ENCODE measurements at regions not wholly inside any gene's neighbourhood (a gene's known extent, or its start where the extent isn't known, plus 50 kb on each side); places are given as distances from the start of the nearest gene placed in this dataset.

DNA sequence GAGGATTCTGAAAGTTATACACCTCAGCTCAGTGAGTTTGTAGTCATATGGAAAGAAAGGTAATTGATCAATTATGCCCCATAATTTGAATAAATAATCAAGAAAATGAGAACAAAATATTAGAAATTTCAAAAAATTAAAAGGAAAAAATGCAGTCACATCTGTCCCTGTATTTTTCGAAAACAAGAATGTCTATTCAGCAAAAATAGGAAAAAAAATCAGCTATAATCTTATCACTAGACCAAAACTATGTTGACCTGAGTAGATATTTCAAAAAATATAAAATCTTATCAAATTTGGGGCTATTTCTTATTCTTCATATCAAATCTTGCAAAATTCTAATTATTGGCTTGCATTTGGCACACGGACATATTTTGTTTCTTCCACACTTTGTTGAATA is 501.2 kb upstream of the CNTN3 start:
- DNase-seq (ENCODE audit: low read depth): no peak
- no peak overlapping the region for H3K4me3 ChIP-seq (replicated peaks; ENCODE audit: low read depth, low read length)
- TF ChIP-seq, protein P1, sequence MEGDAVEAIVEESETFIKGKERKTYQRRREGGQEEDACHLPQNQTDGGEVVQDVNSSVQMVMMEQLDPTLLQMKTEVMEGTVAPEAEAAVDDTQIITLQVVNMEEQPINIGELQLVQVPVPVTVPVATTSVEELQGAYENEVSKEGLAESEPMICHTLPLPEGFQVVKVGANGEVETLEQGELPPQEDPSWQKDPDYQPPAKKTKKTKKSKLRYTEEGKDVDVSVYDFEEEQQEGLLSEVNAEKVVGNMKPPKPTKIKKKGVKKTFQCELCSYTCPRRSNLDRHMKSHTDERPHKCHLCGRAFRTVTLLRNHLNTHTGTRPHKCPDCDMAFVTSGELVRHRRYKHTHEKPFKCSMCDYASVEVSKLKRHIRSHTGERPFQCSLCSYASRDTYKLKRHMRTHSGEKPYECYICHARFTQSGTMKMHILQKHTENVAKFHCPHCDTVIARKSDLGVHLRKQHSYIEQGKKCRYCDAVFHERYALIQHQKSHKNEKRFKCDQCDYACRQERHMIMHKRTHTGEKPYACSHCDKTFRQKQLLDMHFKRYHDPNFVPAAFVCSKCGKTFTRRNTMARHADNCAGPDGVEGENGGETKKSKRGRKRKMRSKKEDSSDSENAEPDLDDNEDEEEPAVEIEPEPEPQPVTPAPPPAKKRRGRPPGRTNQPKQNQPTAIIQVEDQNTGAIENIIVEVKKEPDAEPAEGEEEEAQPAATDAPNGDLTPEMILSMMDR (IDR thresholded peaks at IDR 0.05; ENCODE audit: low read length, missing control alignments): no peak

GRCh38 chr3:75118779-75119178 is 504.3 kb upstream of the CNTN3 start:
- no peak overlapping the region for H3K4me3 ChIP-seq (replicated peaks; ENCODE audit: low read depth, low read length)
- DNase-seq (ENCODE audit: low read depth): no peak
- TF ChIP-seq, protein P1 (IDR thresholded peaks at IDR 0.05; ENCODE audit: low read length, missing control alignments): no peak

GRCh38 chr3:75126556-75126955 is 512.1 kb upstream of the CNTN3 start:
- no peak for DNase-seq (ENCODE audit: low read depth)
- H3K4me3 ChIP-seq (replicated peaks; ENCODE audit: low read depth, low read length): no peak overlapping the region
- TF ChIP-seq, protein P1 (IDR thresholded peaks at IDR 0.05; ENCODE audit: low read length, missing control alignments): no peak

- DNase-seq (ENCODE audit: low read depth): no peak
- no peak overlapping the region for H3K4me3 ChIP-seq (replicated peaks; ENCODE audit: low read depth, low read length)
- TF ChIP-seq, protein P1 (IDR thresholded peaks at IDR 0.05; ENCODE audit: low read length, missing control alignments): no peak
These were observed 514.6 kb upstream of the CNTN3 start for GRCh38 chr3:75129101-75129500.

GRCh38 chr3:75136100-75136897 is 521.8 kb upstream of the CNTN3 start:
- TF ChIP-seq, protein P1 (IDR thresholded peaks at IDR 0.05; ENCODE audit: low read length, missing control alignments): no peak
- H3K4me3 ChIP-seq (replicated peaks; ENCODE audit: low read depth, low read length): no peak overlapping the region
- DNase-seq (ENCODE audit: low read depth): no peak

DNA sequence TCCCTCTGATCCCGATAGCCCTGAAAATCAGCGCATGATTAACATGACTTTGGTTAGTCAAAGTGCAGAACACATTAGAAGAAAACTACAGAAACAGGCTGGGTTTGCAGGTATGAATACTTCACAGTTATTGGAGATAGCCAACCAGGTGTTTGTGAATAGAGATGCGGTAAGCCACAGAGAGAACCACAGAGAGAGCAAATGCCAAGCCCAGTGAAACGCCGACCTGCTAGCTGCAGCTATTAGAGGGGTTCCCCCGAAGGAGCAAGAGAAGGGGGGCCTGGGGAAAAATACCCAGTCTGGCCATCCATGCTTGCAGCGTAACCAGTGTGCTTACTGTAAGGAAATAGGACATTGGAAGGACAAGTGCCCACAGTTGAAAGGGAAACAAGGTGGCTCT is 523.9 kb upstream of the CNTN3 start:
- TF ChIP-seq, protein P1 (IDR thresholded peaks at IDR 0.05; ENCODE audit: low read length, missing control alignments): no peak
- DNase-seq (ENCODE audit: low read depth): no peak
- no peak overlapping the region for H3K4me3 ChIP-seq (replicated peaks; ENCODE audit: low read depth, low read length)
